ENCODE measurements at regions not wholly inside any gene's neighbourhood (a gene's known extent, or its start where the extent isn't known, plus 50 kb on each side); places are given as distances from the start of the nearest gene placed in this dataset.

- TF ChIP-seq CTCF (IDR thresholded peaks at IDR 0.05), result no peak
- no peak for TF ChIP-seq POLR2A (IDR thresholded peaks at IDR 0.05)
Measured at GRCh38 chr6:67210450-67210849, 1424.6 kb upstream of the ADGRB3 start.
